Tibial nerve (tissue), 4 donors: ENCODE measurements at regions not wholly inside any gene's neighbourhood (a gene's known extent, or its start where the extent isn't known, plus 50 kb on each side); places are given as distances from the start of the nearest gene placed in this dataset.

Source experiments
- DNase-seq, 2 donors: peaks; one replicate each; pipeline ENCODE4 v3.0.0-alpha.2; 2019; ENCODE audit warnings: low spot score in 2 of 2
- H3K27ac ChIP-seq, 4 donors: fragments of 200-600 bp; sonication (generic) in 3 of 4; one replicate each; pipeline ENCODE4 v1.5.1; 2017 to 2019; ENCODE audit warnings: mild to moderate bottlenecking in 1 of 4
- H3K27me3 ChIP-seq, 2 donors: fragments of 200-600 bp; sonication (generic) in 1 of 2; one replicate each; pipeline versions ENCODE4 v1.5.1 to v1.6.0; 2017 to 2019
- H3K36me3 ChIP-seq, 3 donors: fragments of 200-600 bp; sonication (generic); one replicate each; pipeline ENCODE4 v1.5.1; 2018 to 2019
- H3K4me1 ChIP-seq, 4 donors: fragments of 200-600 bp; sonication (generic) in 3 of 4; one replicate each; pipeline ENCODE4 v1.5.1; 2017 to 2019
- H3K4me3 ChIP-seq, 4 donors: fragments of 200-600 bp; sonication (generic) in 3 of 4; one replicate each; pipeline ENCODE4 v1.5.1; 2017 to 2019; ENCODE audit warnings: mild to moderate bottlenecking in 1 of 4, moderate library complexity in 1 of 4
- H3K9me3 ChIP-seq, 4 donors: fragments of 200-600 bp; sonication (generic) in 3 of 4; one replicate each; pipeline ENCODE4 v1.5.1; 2017 to 2019
- EP300 ChIP-seq, 2 donors: sonication (generic); formaldehyde crosslinking; IDR thresholded peaks; one replicate each; pipeline ENCODE4 v1.6.1; 2017; ENCODE audit warnings: antibody characterized with exemption in 2 of 2, mild to moderate bottlenecking in 1 of 2
- POLR2A ChIP-seq, 2 donors: fragments of 450-650 bp; IDR thresholded peaks; one replicate each; pipeline ENCODE4 v1.6.1; 2017; ENCODE audit warnings: antibody characterized with exemption in 2 of 2, mild to moderate bottlenecking in 2 of 2, moderate library complexity in 2 of 2
- WGBS, 2 donors: methylation state at CpG; one replicate each; pipeline ENCODE4 v1.1.5; 2018; 5-methylcytosine and 5-hydroxymethylcytosine counted together
- TF ChIP-seq, protein P1 (sequence below), 5 experiments: fragments of 200-600 bp in 3 of 5; fragments of 450-650 bp in 2 of 5; sonication (generic) in 3 of 5; IDR thresholded peaks; one replicate each; pipeline ENCODE4 v1.5.1; 2016 to 2019; ENCODE audit warnings: antibody characterized with exemption in 5 of 5, mild to moderate bottlenecking in 3 of 5, moderate library complexity in 2 of 5

- Histone ChIP-seq H3K4me3 (no peak overlapping the region), H3K36me3 (no peaks in the 10 kb centered on the region), H3K27me3 (no peaks in the 10 kb centered on the region), H3K4me1 (peaks cover 0 to 4% (median 0%) of the 10 kb centered on the region in 4 donors), H3K9me3 (peaks cover 0 to 5% (median 0%) of the 10 kb centered on the region in 4 donors), H3K27ac (no peak overlapping the region)
- TF ChIP-seq EP300 (IDR thresholded peaks at IDR 0.05) = no peak
- no peak for TF ChIP-seq POLR2A (IDR thresholded peaks at IDR 0.05)
- TF ChIP-seq, protein P1, sequence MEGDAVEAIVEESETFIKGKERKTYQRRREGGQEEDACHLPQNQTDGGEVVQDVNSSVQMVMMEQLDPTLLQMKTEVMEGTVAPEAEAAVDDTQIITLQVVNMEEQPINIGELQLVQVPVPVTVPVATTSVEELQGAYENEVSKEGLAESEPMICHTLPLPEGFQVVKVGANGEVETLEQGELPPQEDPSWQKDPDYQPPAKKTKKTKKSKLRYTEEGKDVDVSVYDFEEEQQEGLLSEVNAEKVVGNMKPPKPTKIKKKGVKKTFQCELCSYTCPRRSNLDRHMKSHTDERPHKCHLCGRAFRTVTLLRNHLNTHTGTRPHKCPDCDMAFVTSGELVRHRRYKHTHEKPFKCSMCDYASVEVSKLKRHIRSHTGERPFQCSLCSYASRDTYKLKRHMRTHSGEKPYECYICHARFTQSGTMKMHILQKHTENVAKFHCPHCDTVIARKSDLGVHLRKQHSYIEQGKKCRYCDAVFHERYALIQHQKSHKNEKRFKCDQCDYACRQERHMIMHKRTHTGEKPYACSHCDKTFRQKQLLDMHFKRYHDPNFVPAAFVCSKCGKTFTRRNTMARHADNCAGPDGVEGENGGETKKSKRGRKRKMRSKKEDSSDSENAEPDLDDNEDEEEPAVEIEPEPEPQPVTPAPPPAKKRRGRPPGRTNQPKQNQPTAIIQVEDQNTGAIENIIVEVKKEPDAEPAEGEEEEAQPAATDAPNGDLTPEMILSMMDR (IDR thresholded peaks at IDR 0.05) = no peak
- no peak for DNase-seq
- WGBS, 2 donors = 52% methylated on average over 6 of the region's 6 CpGs
These were observed 800.6 kb downstream of the KCTD16 start for GRCh38 chr5:144971108-144971850.

- Histone ChIP-seq H3K36me3 (no peaks in the 10 kb centered on the region), H3K4me1 (no peaks in the 10 kb centered on the region), H3K27me3 (no peaks in the 10 kb centered on the region), H3K27ac (no peak overlapping the region), H3K4me3 (no peak overlapping the region), H3K9me3 (no peaks in the 10 kb centered on the region)
- TF ChIP-seq, protein P1 (IDR thresholded peaks at IDR 0.05) = no peak
- TF ChIP-seq POLR2A (IDR thresholded peaks at IDR 0.05) (no peak), EP300 (IDR thresholded peaks at IDR 0.05) (no peak)
- DNase-seq = no peak
These were observed 789.6 kb downstream of the KCTD16 start for GRCh38 chr5:144960296-144960695.

DNA sequence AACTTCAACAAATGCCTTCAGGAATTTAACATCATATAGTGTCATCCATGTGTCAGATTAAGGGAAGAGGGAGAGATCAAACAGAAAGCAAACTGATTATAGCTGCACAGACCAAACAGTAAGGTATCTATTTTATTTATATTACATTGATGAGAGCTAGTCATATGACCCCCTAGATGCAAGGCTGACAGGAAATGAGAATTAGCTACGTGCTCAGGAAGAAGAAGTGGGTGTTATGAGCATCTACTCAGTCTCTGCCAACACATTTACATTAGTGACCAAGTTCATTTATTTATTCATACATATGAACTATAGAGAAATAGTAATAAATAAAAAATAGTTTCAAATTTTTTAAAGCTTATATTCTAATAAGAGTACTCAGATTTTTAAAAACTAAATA, 787.3 kb downstream of the KCTD16 start:
- no peaks in the 10 kb centered on the region for H3K4me1 ChIP-seq
- peaks cover 0 to 2% of the 10 kb centered on the region in 2 donors for H3K27me3 ChIP-seq
- TF ChIP-seq, protein P1 (IDR thresholded peaks at IDR 0.05) = no peak
- TF ChIP-seq POLR2A (IDR thresholded peaks at IDR 0.05) = no peak
- no peak for TF ChIP-seq EP300 (IDR thresholded peaks at IDR 0.05)
- H3K27ac ChIP-seq = no peak overlapping the region
- no peak for DNase-seq
- no peaks in the 10 kb centered on the region for H3K9me3 ChIP-seq
- no peak overlapping the region for H3K4me3 ChIP-seq
- H3K36me3 ChIP-seq = no peaks in the 10 kb centered on the region
- WGBS, 2 donors = 9 to 28% methylated on average over 1 of the region's 1 CpG

DNA sequence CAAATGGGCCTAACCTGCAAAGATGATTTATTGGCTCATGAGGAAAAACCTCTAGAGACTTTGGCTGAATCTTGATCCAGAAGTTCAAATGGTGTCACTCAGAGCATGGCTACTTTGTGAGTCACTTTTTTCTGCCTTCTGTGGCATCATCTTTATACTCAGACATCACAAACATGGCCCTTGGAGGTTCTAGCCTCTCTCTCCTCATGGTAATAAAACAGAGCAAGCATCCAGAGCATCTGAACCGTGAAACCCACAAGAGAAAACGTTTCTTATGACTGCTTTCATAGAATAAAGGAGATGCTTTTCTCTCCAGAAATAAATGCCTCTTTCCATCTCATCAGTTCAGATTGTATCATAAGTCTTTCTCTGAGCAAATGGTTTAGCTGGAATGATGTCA, 780.3 kb downstream of the KCTD16 start:
- Histone ChIP-seq H3K4me3 (no peak overlapping the region), H3K36me3 (no peaks in the 10 kb centered on the region), H3K27ac (no peak overlapping the region), H3K27me3 (peaks cover 0 to 2% of the 10 kb centered on the region in 2 donors), H3K4me1 (no peaks in the 10 kb centered on the region), H3K9me3 (no peaks in the 10 kb centered on the region)
- DNase-seq = no peak
- 39 to 49% methylated on average over 2 of the region's 2 CpGs for WGBS, 2 donors
- no peak for TF ChIP-seq POLR2A (IDR thresholded peaks at IDR 0.05)
- TF ChIP-seq, protein P1 (IDR thresholded peaks at IDR 0.05) = no peak
- no peak for TF ChIP-seq EP300 (IDR thresholded peaks at IDR 0.05)

DNA sequence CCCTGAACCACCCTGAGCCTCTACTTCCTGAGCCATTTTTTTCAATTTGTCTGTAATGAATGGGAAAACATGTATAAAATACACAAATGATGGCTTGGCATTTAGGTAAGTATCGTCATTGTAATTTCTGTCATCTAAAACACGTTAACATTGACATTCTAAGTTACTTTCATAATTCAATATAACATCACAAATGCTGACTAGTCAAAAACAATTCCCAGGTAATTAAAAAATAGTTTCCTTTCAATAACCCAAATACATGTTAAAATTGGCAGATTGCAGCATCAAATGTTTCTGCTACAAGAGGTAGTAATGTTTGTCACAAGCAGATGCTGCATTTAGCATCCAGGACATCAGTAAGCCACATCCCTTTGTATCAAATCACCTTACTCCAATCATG, 776.4 kb downstream of the KCTD16 start:
- Histone ChIP-seq H3K4me3 (no peak overlapping the region), H3K4me1 (no peaks in the 10 kb centered on the region), H3K36me3 (no peaks in the 10 kb centered on the region), H3K27ac (no peak overlapping the region), H3K27me3 (no peaks in the 10 kb centered on the region), H3K9me3 (no peaks in the 10 kb centered on the region)
- 87 to 92% methylated on average over 2 of the region's 2 CpGs for WGBS, 2 donors
- DNase-seq = no peak
- TF ChIP-seq, protein P1 (IDR thresholded peaks at IDR 0.05) = no peak
- no peak for TF ChIP-seq POLR2A (IDR thresholded peaks at IDR 0.05)
- TF ChIP-seq EP300 (IDR thresholded peaks at IDR 0.05) = no peak
